ENCODE measurements at regions not wholly inside any gene's neighbourhood (a gene's known extent, or its start where the extent isn't known, plus 50 kb on each side); places are given as distances from the start of the nearest gene placed in this dataset.

DNA sequence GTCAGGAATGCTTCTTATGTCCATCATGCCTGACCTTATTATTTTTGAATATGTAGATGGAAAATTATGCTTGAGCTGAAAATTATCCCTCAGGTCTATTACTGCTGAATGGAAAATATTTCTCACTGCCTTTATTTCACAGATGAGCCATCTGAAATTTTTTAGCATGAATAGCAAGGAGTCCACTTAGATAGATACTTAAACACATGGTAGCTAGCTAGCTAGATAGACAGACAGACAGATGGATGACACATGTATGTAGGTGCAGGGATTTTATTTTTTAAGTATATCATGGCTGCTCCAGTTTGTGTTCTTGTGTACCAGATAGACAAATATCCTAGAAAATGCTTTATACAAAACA, 645.0 kb downstream of the MMUT start:
- TF ChIP-seq, protein P1, sequence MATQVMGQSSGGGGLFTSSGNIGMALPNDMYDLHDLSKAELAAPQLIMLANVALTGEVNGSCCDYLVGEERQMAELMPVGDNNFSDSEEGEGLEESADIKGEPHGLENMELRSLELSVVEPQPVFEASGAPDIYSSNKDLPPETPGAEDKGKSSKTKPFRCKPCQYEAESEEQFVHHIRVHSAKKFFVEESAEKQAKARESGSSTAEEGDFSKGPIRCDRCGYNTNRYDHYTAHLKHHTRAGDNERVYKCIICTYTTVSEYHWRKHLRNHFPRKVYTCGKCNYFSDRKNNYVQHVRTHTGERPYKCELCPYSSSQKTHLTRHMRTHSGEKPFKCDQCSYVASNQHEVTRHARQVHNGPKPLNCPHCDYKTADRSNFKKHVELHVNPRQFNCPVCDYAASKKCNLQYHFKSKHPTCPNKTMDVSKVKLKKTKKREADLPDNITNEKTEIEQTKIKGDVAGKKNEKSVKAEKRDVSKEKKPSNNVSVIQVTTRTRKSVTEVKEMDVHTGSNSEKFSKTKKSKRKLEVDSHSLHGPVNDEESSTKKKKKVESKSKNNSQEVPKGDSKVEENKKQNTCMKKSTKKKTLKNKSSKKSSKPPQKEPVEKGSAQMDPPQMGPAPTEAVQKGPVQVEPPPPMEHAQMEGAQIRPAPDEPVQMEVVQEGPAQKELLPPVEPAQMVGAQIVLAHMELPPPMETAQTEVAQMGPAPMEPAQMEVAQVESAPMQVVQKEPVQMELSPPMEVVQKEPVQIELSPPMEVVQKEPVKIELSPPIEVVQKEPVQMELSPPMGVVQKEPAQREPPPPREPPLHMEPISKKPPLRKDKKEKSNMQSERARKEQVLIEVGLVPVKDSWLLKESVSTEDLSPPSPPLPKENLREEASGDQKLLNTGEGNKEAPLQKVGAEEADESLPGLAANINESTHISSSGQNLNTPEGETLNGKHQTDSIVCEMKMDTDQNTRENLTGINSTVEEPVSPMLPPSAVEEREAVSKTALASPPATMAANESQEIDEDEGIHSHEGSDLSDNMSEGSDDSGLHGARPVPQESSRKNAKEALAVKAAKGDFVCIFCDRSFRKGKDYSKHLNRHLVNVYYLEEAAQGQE (IDR thresholded peaks at IDR 0.05; ENCODE audit: low read depth), result no peak
- no peak for TF ChIP-seq EGR1 (IDR thresholded peaks at IDR 0.05)
- TF ChIP-seq CREB1 (IDR thresholded peaks at IDR 0.05; ENCODE audit: low read depth), result no peak
- TF ChIP-seq CEBPB (IDR thresholded peaks at IDR 0.05), result no peak
- no peak for TF ChIP-seq TEAD4 (IDR thresholded peaks at IDR 0.05)
- no peak for TF ChIP-seq TCF12 (IDR thresholded peaks at IDR 0.05; ENCODE audit: low read depth)
- TF ChIP-seq RAD21 (IDR thresholded peaks at IDR 0.05; ENCODE audit: low read depth), result no peak
- TF ChIP-seq FOXM1 (IDR thresholded peaks at IDR 0.05; ENCODE audit: borderline replicate concordance, low read depth), result no peak
- no peak for TF ChIP-seq EP300 (IDR thresholded peaks at IDR 0.05; ENCODE audit: borderline replicate concordance)
- TF ChIP-seq YY1 (IDR thresholded peaks at IDR 0.05; ENCODE audit: low read depth), result no peak
- TF ChIP-seq TAF1 (IDR thresholded peaks at IDR 0.05; ENCODE audit: low read depth), result no peak
- no peak for TF ChIP-seq NFIC (IDR thresholded peaks at IDR 0.05)
- no peak for TF ChIP-seq ZBTB7A (IDR thresholded peaks at IDR 0.05; ENCODE audit: low read depth)
- TF ChIP-seq, protein P2, sequence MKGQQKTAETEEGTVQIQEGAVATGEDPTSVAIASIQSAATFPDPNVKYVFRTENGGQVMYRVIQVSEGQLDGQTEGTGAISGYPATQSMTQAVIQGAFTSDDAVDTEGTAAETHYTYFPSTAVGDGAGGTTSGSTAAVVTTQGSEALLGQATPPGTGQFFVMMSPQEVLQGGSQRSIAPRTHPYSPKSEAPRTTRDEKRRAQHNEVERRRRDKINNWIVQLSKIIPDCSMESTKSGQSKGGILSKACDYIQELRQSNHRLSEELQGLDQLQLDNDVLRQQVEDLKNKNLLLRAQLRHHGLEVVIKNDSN (IDR thresholded peaks at IDR 0.05), result no peak
- TF ChIP-seq, protein P3, sequence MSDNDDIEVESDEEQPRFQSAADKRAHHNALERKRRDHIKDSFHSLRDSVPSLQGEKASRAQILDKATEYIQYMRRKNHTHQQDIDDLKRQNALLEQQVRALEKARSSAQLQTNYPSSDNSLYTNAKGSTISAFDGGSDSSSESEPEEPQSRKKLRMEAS (IDR thresholded peaks at IDR 0.05), result no peak

DNA sequence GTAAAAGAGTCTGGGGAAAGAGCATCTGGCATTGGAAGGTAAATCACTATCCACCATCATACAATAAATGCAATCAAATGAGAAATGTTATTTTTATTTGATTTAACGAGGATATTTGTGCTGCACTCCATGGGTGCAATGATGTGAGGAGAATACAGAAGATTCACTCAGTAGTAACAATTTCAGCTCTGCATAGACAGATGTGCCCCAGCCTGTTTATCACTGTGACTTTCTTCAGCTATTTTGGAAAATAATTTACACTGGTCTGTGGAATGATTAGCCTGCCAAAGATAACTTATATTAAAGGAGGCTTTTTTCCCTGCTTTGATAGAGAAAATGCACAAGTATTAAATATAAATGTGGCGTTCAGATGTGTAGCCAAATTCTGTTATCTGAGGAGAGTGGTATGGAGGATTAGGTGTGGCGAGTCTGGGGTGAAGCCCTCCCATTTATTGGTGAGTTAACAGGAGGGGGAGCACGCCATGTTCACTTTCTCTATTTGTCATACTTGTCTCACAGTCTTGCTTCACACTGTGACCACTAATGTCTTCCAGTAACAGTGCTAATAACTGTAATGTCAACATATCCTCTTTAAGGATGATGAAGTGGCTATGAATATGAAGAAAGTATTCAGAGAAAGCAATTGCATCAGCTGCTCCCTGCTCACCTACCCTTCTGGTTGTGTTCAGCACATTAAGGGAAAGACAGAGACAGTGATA, 645.6 kb downstream of the MMUT start:
- TF ChIP-seq ZBTB7A (IDR thresholded peaks at IDR 0.05; ENCODE audit: low read depth) (no peak), TCF12 (IDR thresholded peaks at IDR 0.05; ENCODE audit: low read depth) (no peak), FOXM1 (IDR thresholded peaks at IDR 0.05; ENCODE audit: borderline replicate concordance, low read depth) (no peak), CEBPB (IDR thresholded peaks at IDR 0.05) (no peak), EGR1 (IDR thresholded peaks at IDR 0.05) (no peak), TEAD4 (IDR thresholded peaks at IDR 0.05) (no peak), TAF1 (IDR thresholded peaks at IDR 0.05; ENCODE audit: low read depth) (no peak), NFIC (IDR thresholded peaks at IDR 0.05) (no peak), RAD21 (IDR thresholded peaks at IDR 0.05; ENCODE audit: low read depth) (no peak)
- TF ChIP-seq, protein P1 (IDR thresholded peaks at IDR 0.05; ENCODE audit: low read depth), result no peak
- TF ChIP-seq, protein P2 (IDR thresholded peaks at IDR 0.05), result no peak

DNA sequence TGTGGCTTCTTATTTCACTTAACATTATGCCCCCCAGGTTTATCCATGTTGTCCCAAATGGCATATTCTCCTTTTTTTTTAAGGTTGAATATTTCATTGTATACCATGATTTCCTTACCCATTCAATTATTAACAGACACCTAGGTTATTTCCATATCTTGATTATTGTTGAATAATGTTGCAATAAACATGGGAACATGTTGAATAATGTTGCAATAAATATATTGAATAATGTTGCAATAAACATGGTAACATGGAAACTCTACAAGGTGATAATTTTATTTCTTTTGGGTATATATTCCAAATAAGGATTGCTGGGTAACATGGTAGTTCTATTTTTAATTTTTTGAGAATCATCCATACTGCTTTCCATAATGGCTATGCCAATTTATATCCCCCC, 648.1 kb downstream of the MMUT start:
- TF ChIP-seq, protein P1 (IDR thresholded peaks at IDR 0.05; ENCODE audit: low read depth), result no peak
- TF ChIP-seq YY1 (IDR thresholded peaks at IDR 0.05; ENCODE audit: low read depth) (no peak), ZBTB7A (IDR thresholded peaks at IDR 0.05; ENCODE audit: low read depth) (no peak), NFIC (IDR thresholded peaks at IDR 0.05) (no peak), TCF12 (IDR thresholded peaks at IDR 0.05; ENCODE audit: low read depth) (no peak), FOXM1 (IDR thresholded peaks at IDR 0.05; ENCODE audit: borderline replicate concordance, low read depth) (no peak), CEBPB (IDR thresholded peaks at IDR 0.05) (no peak), EP300 (IDR thresholded peaks at IDR 0.05; ENCODE audit: borderline replicate concordance) (no peak), EGR1 (IDR thresholded peaks at IDR 0.05) (no peak), TEAD4 (IDR thresholded peaks at IDR 0.05) (no peak), TAF1 (IDR thresholded peaks at IDR 0.05; ENCODE audit: low read depth) (no peak), RAD21 (IDR thresholded peaks at IDR 0.05; ENCODE audit: low read depth) (no peak), CREB1 (IDR thresholded peaks at IDR 0.05; ENCODE audit: low read depth) (no peak)
- TF ChIP-seq, protein P2 (IDR thresholded peaks at IDR 0.05), result no peak
- TF ChIP-seq, protein P3 (IDR thresholded peaks at IDR 0.05), result no peak

Data from Ishikawa (cell line).